DMS 273 (cell line): ENCODE measurements at regions not wholly inside any gene's neighbourhood (a gene's known extent, or its start where the extent isn't known, plus 50 kb on each side); places are given as distances from the start of the nearest gene placed in this dataset.
A peak's percentile ranks its signal among the peaks of the same experiment; 100 is the strongest.
"Not testable (repeated sequence)": the region's sequence is repeated elsewhere in the genome, so short reads cannot be mapped to it uniquely, and the experiment has no call there.

Source experiments
- DNase-seq: peaks from one replicate; lab custom pipeline; 2025; ENCODE audit not compliant: unreplicated experiment; lab: John Stamatoyannopoulos, UW

GRCh38 chrX:125378205-125378604 is 58.5 kb downstream of the TEX13C start:
- no peak for DNase-seq

- no peak for DNase-seq
Measured at GRCh38 chrX:125378770-125379169, 59.1 kb downstream of the TEX13C start.

GRCh38 chrX:125382148-125382628 is 62.5 kb downstream of the TEX13C start:
- DNase-seq, result no peak

- DNase-seq, result no peak
Measured at GRCh38 chrX:125382889-125383288, 63.2 kb downstream of the TEX13C start.

GRCh38 chrX:125384867-125385266 is 65.2 kb downstream of the TEX13C start:
- DNase-seq, result no peak

- DNase-seq, result no peak
Measured at GRCh38 chrX:125387945-125388344, 68.3 kb downstream of the TEX13C start.

- no peak for DNase-seq
Measured at GRCh38 chrX:125394449-125394848, 74.8 kb downstream of the TEX13C start.

GRCh38 chrX:125395626-125396025 is 76.0 kb downstream of the TEX13C start:
- DNase-seq, result no peak

- no peak for DNase-seq
Measured at GRCh38 chrX:125398959-125399440, 79.3 kb downstream of the TEX13C start.

- DNase-seq, result no peak
Measured at GRCh38 chrX:125402807-125403206, 83.1 kb downstream of the TEX13C start.

- DNase-seq, result no peak
Measured at GRCh38 chrX:125404667-125405160, 85.0 kb downstream of the TEX13C start.

GRCh38 chrX:125405339-125405738 is 85.7 kb downstream of the TEX13C start:
- DNase-seq, result no peak

- DNase-seq, result no peak
Measured at GRCh38 chrX:125407314-125407713, 87.6 kb downstream of the TEX13C start.

- DNase-seq, result no peak
Measured at GRCh38 chrX:125420809-125421208, 101.1 kb downstream of the TEX13C start.

- DNase-seq, result no peak
Measured at GRCh38 chrX:125422986-125423385, 103.3 kb downstream of the TEX13C start.

- DNase-seq, result no peak
Measured at GRCh38 chrX:125424536-125424935, 104.9 kb downstream of the TEX13C start.

GRCh38 chrX:125436855-125437254 is 117.2 kb downstream of the TEX13C start:
- DNase-seq, result peak; percentile 47

- DNase-seq, result no peak
Measured at GRCh38 chrX:125439194-125439849, 119.7 kb downstream of the TEX13C start.

- DNase-seq, result no peak
Measured at GRCh38 chrX:125444659-125445058, 125.0 kb downstream of the TEX13C start.

GRCh38 chrX:125475482-125475881 is 155.8 kb downstream of the TEX13C start:
- DNase-seq, result no peak

- no peak for DNase-seq
Measured at GRCh38 chrX:125492439-125492838, 172.8 kb downstream of the TEX13C start.

GRCh38 chrX:125493004-125493403 is 173.3 kb downstream of the TEX13C start:
- DNase-seq, result not testable (repeated sequence)

GRCh38 chrX:125497667-125498066 is 178.0 kb downstream of the TEX13C start:
- DNase-seq, result no peak
